Esophagus (tissue), 2 donors: ENCODE measurements at regions not wholly inside any gene's neighbourhood (a gene's known extent, or its start where the extent isn't known, plus 50 kb on each side); places are given as distances from the start of the nearest gene placed in this dataset.

ENCODE experiments used
- H3K27ac ChIP-seq, 2 donors: one replicate each; pipeline ENCODE4 v1.5.1; 2013; ENCODE audit warnings: low read depth in 2 of 2, mild to moderate bottlenecking in 2 of 2, inconsistent platforms in 1 of 2, low read length in 1 of 2, moderate library complexity in 1 of 2
- H3K27me3 ChIP-seq, 2 donors: one replicate each; pipeline ENCODE4 v1.6.1; 2013; ENCODE audit warnings: low read length in 2 of 2, control low read depth in 1 of 2, mild to moderate bottlenecking in 1 of 2; ENCODE audit not compliant: insufficient read depth in 2 of 2, control insufficient read depth in 1 of 2
- H3K36me3 ChIP-seq, 2 donors: one replicate each; pipeline ENCODE4 v1.6.1; 2013; ENCODE audit warnings: low read length in 1 of 2; ENCODE audit not compliant: control insufficient read depth in 2 of 2, insufficient read depth in 2 of 2
- H3K4me1 ChIP-seq, 2 donors: one replicate each; pipeline ENCODE4 v1.6.1; 2013; ENCODE audit warnings: low read length in 1 of 2; ENCODE audit not compliant: control insufficient read depth in 2 of 2, insufficient read depth in 2 of 2
- H3K4me3 ChIP-seq, 2 donors: one replicate each; pipeline ENCODE4 v1.5.1; 2013; ENCODE audit warnings: low read length in 2 of 2, mild to moderate bottlenecking in 2 of 2, low read depth in 1 of 2, moderate library complexity in 1 of 2
- H3K9me3 ChIP-seq, 2 donors: one replicate each; pipeline ENCODE4 v1.6.1; 2013; ENCODE audit warnings: mild to moderate bottlenecking in 2 of 2, low read depth in 1 of 2, low read length in 1 of 2, moderate library complexity in 1 of 2; ENCODE audit not compliant: control insufficient read depth in 2 of 2, insufficient read depth in 1 of 2
- WGBS, 2 donors: extraction: QIAGEN DNeasy Blood & Tissue Kit; methylation state at CpG; one replicate each; pipeline ENCODE4 v1.1.7; 2013; 5-methylcytosine and 5-hydroxymethylcytosine counted together
- donor health status: healthy with polysubstance abuse.
- donor health status: Bipolar disorder and iron deficiency.

- Histone ChIP-seq H3K27me3 (no peaks in the 10 kb centered on the region), H3K9me3 (no peaks in the 10 kb centered on the region), H3K4me1 (no peaks in the 10 kb centered on the region), H3K27ac (no peak overlapping the region), H3K36me3 (no peaks in the 10 kb centered on the region), H3K4me3 (no peak overlapping the region)
- WGBS, 2 donors = 58 to 65% methylated on average over 2 of the region's 2 CpGs
These were observed 272.1 kb upstream of the SEL1L start for GRCh38 chr14:81805785-81806184.

DNA sequence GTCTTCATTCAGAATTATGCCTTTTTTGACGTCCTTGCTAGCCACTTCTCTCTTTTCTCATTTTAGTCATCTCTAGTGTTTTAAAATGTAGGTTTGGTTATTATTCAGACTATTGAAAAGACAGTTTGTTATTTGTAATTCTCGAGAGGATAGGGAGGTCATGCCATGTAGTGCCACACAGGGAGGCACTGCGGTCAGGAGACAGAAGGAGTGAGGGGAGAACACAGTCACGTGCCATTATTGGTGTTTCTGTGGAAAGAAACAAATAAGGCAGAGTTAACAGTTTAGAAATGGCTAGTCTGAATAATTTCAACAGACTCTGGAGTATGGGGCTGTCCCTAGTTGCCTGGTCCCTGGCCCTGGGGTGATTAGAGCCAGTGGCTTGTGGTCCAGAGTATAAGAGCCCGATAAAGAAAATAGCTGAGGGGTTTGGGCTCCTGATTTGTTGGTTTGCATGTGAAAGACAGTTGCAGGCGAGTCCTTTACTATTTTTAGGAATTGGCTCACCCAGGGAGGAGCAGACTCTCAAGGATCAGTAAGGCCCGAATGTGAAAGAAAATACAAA, 278.1 kb upstream of the SEL1L start:
- no peaks in the 10 kb centered on the region for H3K9me3 ChIP-seq
- no peaks in the 10 kb centered on the region for H3K4me1 ChIP-seq
- H3K27ac ChIP-seq = no peak overlapping the region
- no peaks in the 10 kb centered on the region for H3K27me3 ChIP-seq
- H3K4me3 ChIP-seq = no peak overlapping the region
- 81 to 85% methylated on average over 7 of the region's 7 CpGs for WGBS, 2 donors
- no peaks in the 10 kb centered on the region for H3K36me3 ChIP-seq

DNA sequence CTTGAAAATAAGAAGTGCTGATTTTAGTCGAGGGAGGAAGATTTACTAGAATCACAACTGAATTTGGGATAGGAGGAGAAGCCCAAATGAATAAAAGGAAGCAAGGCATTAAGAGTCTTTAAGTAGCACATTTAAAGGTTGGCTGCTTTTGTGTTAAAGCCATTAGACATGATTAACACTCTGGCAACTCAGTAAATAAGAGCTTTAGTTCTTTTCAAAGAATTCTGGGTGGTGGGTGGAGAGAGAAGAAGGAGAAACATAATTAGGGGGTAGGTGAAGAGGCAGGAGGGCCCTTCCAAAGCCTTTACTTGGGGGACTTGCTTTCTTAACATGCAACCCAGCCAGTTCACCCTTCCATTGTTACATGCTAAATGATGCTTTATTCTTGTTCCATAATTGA, 284.6 kb upstream of the SEL1L start:
- Histone ChIP-seq H3K9me3 (no peaks in the 10 kb centered on the region), H3K4me1 (no peaks in the 10 kb centered on the region), H3K27me3 (no peaks in the 10 kb centered on the region), H3K27ac (no peak overlapping the region), H3K36me3 (no peaks in the 10 kb centered on the region), H3K4me3 (no peak overlapping the region)
- WGBS, 2 donors = 43 to 49% methylated on average over 1 of the region's 1 CpG

GRCh38 chr14:81819344-81819743, 285.7 kb upstream of the SEL1L start:
- no peaks in the 10 kb centered on the region for H3K4me1 ChIP-seq
- no peak overlapping the region for H3K4me3 ChIP-seq
- WGBS, 2 donors = 21 to 25% methylated on average over 5 of the region's 5 CpGs
- no peaks in the 10 kb centered on the region for H3K27me3 ChIP-seq
- H3K36me3 ChIP-seq = no peaks in the 10 kb centered on the region
- H3K27ac ChIP-seq = no peak overlapping the region
- no peaks in the 10 kb centered on the region for H3K9me3 ChIP-seq

DNA sequence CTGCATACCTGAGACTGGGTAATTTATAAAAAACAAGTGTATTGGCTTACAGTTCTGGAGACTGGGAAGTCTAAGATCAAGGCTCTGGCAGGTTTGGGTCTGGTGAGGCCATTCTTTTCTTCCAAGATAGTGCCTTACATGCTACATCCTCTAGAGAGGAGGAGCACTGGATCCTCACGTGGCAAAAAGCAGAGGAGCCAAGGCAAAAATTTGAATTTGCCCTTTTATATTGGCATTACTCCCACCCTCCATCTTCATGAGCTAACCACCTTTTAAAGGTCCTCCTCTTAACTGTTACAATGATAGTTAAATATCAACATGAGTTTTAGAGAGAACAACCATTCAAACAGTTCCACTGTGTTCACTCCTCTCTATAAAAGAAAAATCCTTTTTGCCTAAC, 286.3 kb upstream of the SEL1L start:
- no peak overlapping the region for H3K4me3 ChIP-seq
- no peaks in the 10 kb centered on the region for H3K36me3 ChIP-seq
- no peak overlapping the region for H3K27ac ChIP-seq
- no peaks in the 10 kb centered on the region for H3K4me1 ChIP-seq
- H3K27me3 ChIP-seq = no peaks in the 10 kb centered on the region
- no peaks in the 10 kb centered on the region for H3K9me3 ChIP-seq
- WGBS, 2 donors = 60 to 84% methylated on average over 1 of the region's 1 CpG

DNA sequence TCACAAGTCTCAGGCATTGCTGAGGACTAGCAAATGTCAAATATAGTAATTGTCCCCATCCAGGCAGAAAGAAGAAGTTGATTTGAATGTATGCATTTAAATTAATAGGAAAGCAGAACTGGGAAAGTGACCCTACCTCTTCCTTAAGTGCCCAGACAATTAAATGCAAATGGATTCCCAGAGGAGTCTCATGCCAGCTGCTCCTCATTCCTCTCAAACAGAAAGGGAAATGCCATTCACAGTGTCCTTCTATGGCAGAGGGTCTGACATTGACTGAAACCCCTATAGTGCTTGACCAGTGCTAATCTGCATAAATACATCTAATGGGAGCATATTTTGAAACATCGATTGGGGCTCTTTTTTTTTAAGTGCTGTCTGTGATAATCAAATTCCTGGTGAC, 292.4 kb upstream of the SEL1L start:
- WGBS, 2 donors = 79 to 89% methylated on average over 1 of the region's 1 CpG
- H3K4me3 ChIP-seq = no peak overlapping the region
- H3K36me3 ChIP-seq = no peaks in the 10 kb centered on the region
- no peaks in the 10 kb centered on the region for H3K27me3 ChIP-seq
- H3K9me3 ChIP-seq = peaks cover 0 to 4% of the 10 kb centered on the region in 2 donors
- no peak overlapping the region for H3K27ac ChIP-seq
- no peaks in the 10 kb centered on the region for H3K4me1 ChIP-seq

GRCh38 chr14:81829447-81829846, 295.8 kb upstream of the SEL1L start:
- no peak overlapping the region for H3K4me3 ChIP-seq
- no peaks in the 10 kb centered on the region for H3K27me3 ChIP-seq
- no peak overlapping the region for H3K27ac ChIP-seq
- no peaks in the 10 kb centered on the region for H3K36me3 ChIP-seq
- H3K4me1 ChIP-seq = no peaks in the 10 kb centered on the region
- 92 to 94% methylated on average over 23 to 24 of the region's 24 CpGs for WGBS, 2 donors
- H3K9me3 ChIP-seq = peaks cover 0 to 4% of the 10 kb centered on the region in 2 donors

DNA sequence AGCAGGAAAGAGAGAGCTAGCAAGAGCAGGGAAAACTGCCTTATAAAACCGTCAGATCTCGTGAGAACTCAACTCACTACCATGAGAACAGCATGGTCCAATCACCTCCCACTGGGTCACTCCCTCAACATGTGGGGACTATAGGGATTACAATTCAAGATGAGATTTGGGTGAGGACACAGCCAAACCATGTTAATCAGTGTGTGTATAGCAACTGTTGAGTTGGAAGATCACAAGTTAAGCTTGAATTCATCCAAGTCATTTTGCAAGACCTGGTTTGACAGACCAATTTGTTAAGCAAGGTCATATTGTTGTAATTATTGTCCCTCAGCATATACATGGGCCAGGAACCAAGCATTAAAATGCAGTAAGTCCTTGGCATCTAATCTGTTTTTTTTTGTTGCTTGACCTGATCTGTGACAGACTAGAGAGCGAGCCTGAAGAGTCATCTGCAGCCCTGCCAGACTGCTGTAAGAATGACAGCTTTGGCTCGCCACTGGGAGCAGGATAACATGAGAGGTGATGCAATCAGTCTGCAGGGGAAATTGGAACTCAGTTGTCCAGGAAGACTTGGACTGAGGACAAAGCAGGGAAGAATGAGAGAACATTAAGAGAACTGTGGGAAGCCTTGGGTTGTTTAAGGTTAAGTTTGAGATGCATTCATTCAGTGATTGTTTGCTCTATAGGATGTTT, 297.6 kb upstream of the SEL1L start:
- Histone ChIP-seq H3K4me3 (no peak overlapping the region), H3K9me3 (peaks cover 3 to 6% of the 10 kb centered on the region in 2 donors), H3K27ac (no peak overlapping the region), H3K4me1 (no peaks in the 10 kb centered on the region), H3K27me3 (no peaks in the 10 kb centered on the region), H3K36me3 (no peaks in the 10 kb centered on the region)
- WGBS, 2 donors = 45 to 49% methylated on average over 4 of the region's 4 CpGs

GRCh38 chr14:81834308-81834707, 300.7 kb upstream of the SEL1L start:
- Histone ChIP-seq H3K4me3 (no peak overlapping the region), H3K36me3 (no peaks in the 10 kb centered on the region), H3K9me3 (peaks cover 7 to 8% of the 10 kb centered on the region in 2 donors), H3K27me3 (no peaks in the 10 kb centered on the region), H3K27ac (no peak overlapping the region), H3K4me1 (no peaks in the 10 kb centered on the region)
- WGBS, 2 donors = 35 to 45% methylated on average over 1 of the region's 1 CpG

GRCh38 chr14:81837304-81837703, 303.7 kb upstream of the SEL1L start:
- Histone ChIP-seq H3K27me3 (no peaks in the 10 kb centered on the region), H3K27ac (no peak overlapping the region), H3K36me3 (no peaks in the 10 kb centered on the region), H3K4me1 (no peaks in the 10 kb centered on the region), H3K9me3 (peaks cover 5 to 7% of the 10 kb centered on the region in 2 donors), H3K4me3 (no peak overlapping the region)
- WGBS, 2 donors = 88 to 90% methylated on average over 4 of the region's 4 CpGs
